ENCODE measurements at regions not wholly inside any gene's neighbourhood (a gene's known extent, or its start where the extent isn't known, plus 50 kb on each side); places are given as distances from the start of the nearest gene placed in this dataset.
"Not testable (repeated sequence)": the region's sequence is repeated elsewhere in the genome, so short reads cannot be mapped to it uniquely, and the experiment has no call there.

- Histone ChIP-seq H3K4me3 (ENCODE audit: low read depth, low read length) (no peak overlapping the region), H3K27ac (ENCODE audit: extremely low read depth, low read depth, low read length) (no peak overlapping the region), H3K9me3 (ENCODE audit: control insufficient read depth, insufficient read depth, low read depth, low read length) (no peaks in the 10 kb centered on the region), H3K36me3 (ENCODE audit: control insufficient read depth in 2 of 2, insufficient read depth in 1 of 2, low read length in 2 of 2) (no peaks in the 10 kb centered on the region), H3K4me1 (ENCODE audit: control insufficient read depth, insufficient read depth, low read length) (0 out of 2 replicates have a peak, but pooled peaks cover 4% of the 10 kb centered on the region)
- POLR2A ChIA-PET, result interaction anchor here (0.7 kb wide), 1 partner anchor 126 kb away, joined by 3 read pairs; the partner anchor contains the start of gene ARMC3
- TF ChIP-seq ZNF843 (tag by site-specific recombination; IDR thresholded peaks at IDR 0.05) (no peak), KLF1 (tag by site-specific recombination; IDR thresholded peaks at IDR 0.05) (no peak), PBX3 (CRISPR knock-in tag; IDR thresholded peaks at IDR 0.05) (no peak), ZNF239 (tag by site-specific recombination; IDR thresholded peaks at IDR 0.05) (no peak), BCL11B (tag by site-specific recombination; IDR thresholded peaks at IDR 0.05; ENCODE audit: low read depth) (no peak), SCRT1 (tag by site-specific recombination; IDR thresholded peaks at IDR 0.05; ENCODE audit: borderline replicate concordance) (no peak)
- CTCF ChIA-PET, result interaction anchor here (0.6 kb wide), 1 partner anchor 186 kb away, joined by 3 read pairs; no protein-coding TSS in a partner anchor
Observed at GRCh38 chr10:22801785-22802184, 87.4 kb upstream of the PIP4K2A start.

GRCh38 chr10:22797796-22798195 is 83.4 kb upstream of the PIP4K2A start:
- POLR2A ChIA-PET; H3K27ac ChIP-seq (ENCODE audit: extremely low read depth, low read depth, low read length); CTCF ChIA-PET; H3K4me3 ChIP-seq (ENCODE audit: low read depth, low read length); H3K9me3 ChIP-seq (ENCODE audit: control insufficient read depth, insufficient read depth, low read depth, low read length); H3K36me3 ChIP-seq (ENCODE audit: control insufficient read depth in 2 of 2, insufficient read depth in 1 of 2, low read length in 2 of 2); H3K4me1 ChIP-seq (ENCODE audit: control insufficient read depth, insufficient read depth, low read length): not testable (repeated sequence)

- POLR2A ChIA-PET, result no interaction called here
Observed at GRCh38 chr10:22795546-22795945, 81.2 kb upstream of the PIP4K2A start.

More at GRCh38 chr10:22795546-22795945, 81.2 kb upstream of the PIP4K2A start:
- CTCF ChIA-PET, result no interaction called here
- Histone ChIP-seq H3K9me3 (ENCODE audit: control insufficient read depth, insufficient read depth, low read depth, low read length) (no peaks in the 10 kb centered on the region), H3K36me3 (ENCODE audit: control insufficient read depth in 2 of 2, insufficient read depth in 1 of 2, low read length in 2 of 2) (no peaks in the 10 kb centered on the region), H3K27ac (ENCODE audit: extremely low read depth, low read depth, low read length) (no peak overlapping the region), H3K4me3 (ENCODE audit: low read depth, low read length) (no peak overlapping the region), H3K4me1 (ENCODE audit: control insufficient read depth, insufficient read depth, low read length) (no peaks in the 10 kb centered on the region)
- TF ChIP-seq ZNF239 (tag by site-specific recombination; IDR thresholded peaks at IDR 0.05) (no peak), ZNF202 (tag by site-specific recombination; IDR thresholded peaks at IDR 0.05; ENCODE audit: borderline replicate concordance) (no peak), ZNF280C (tag by site-specific recombination; IDR thresholded peaks at IDR 0.05) (no peak), ZNF830 (tag by site-specific recombination; IDR thresholded peaks at IDR 0.05; ENCODE audit: low read depth) (no peak), KLF10 (tag by site-specific recombination; IDR thresholded peaks at IDR 0.05) (no peak), ZSCAN4 (tag by site-specific recombination; IDR thresholded peaks at IDR 0.05) (no peak), GFI1B (tag by site-specific recombination; IDR thresholded peaks at IDR 0.05) (no peak), ZSCAN16 (tag by site-specific recombination; IDR thresholded peaks at IDR 0.05) (no peak), ZBTB6 (tag by site-specific recombination; IDR thresholded peaks at IDR 0.05) (no peak), ZNF19 (tag by site-specific recombination; IDR thresholded peaks at IDR 0.05; ENCODE audit: low read depth) (no peak)

Data from HEK293 (cell line).